HepG2 (cell line): ENCODE measurements at regions not wholly inside any gene's neighbourhood (a gene's known extent, or its start where the extent isn't known, plus 50 kb on each side); places are given as distances from the start of the nearest gene placed in this dataset.
A peak's percentile ranks its signal among the peaks of the same experiment; 100 is the strongest.
"Not testable (repeated sequence)": the region's sequence is repeated elsewhere in the genome, so short reads cannot be mapped to it uniquely, and the experiment has no call there.

Source experiments
- ATAC-seq: fragments of 200-7000 bp; cut with Tn5 transposase; 3 replicates; pipeline ENCODE4 v1.9.1; 2020; ENCODE audit warnings: mild to moderate bottlenecking, moderate library complexity
- BruUV-seq: library from RNA; stranded (reverse); fragments of 400-500 nt; replicated peaks from 2 replicates; lab custom pipeline; 2021; lab: Mats Ljungman, UMichigan
- CTCF ChIA-PET: fragments of 300-600 bp; formaldehyde crosslinking; extraction: SDS; loops from one replicate; lab custom pipeline; 2021; ENCODE audit warnings: low total read pairs, inconsistent platforms, low intra/inter-chr PET ratio; lab: Yijun Ruan, JAX
- POLR2A ChIA-PET: fragments of 350-600 bp; sonication (Branson Sonifier 250); formaldehyde crosslinking; loops from one replicate; lab custom pipeline; 2020; ENCODE audit warnings: antibody characterized with exemption, inconsistent platforms; lab: Yijun Ruan, JAX
- DNase-seq: peaks from one replicate; pipeline ENCODE4 v3.0.0-alpha.2; 2015; ENCODE audit warnings: low spot score
- FAIRE-seq: peaks from 3 replicates; lab custom pipeline; 2011; peaks lifted over from hg19 to GRCh38; lab: Jason Lieb, UNC
- H2AFZ ChIP-seq: one replicate; pipeline ENCODE4 v1.6.1; 2011; ENCODE audit warnings: low read length, inconsistent platforms
- H3K27ac ChIP-seq: fragments of 300-600 bp; 3 replicates; pipeline ENCODE4 v1.8.0; 2011; ENCODE audit warnings: mixed run types, mild to moderate bottlenecking, mixed read lengths, low read length, inconsistent platforms; ENCODE audit not compliant: insufficient read depth; ENCODE audit errors: extremely low read length
- H3K27me3 ChIP-seq, 2 experiments: fragments of 200-600 bp in 1 of 2; 2 replicates in 1 of 2; 3 replicates in 1 of 2; pipeline versions ENCODE4 v1.6.0 to v1.8.0; 2011; ENCODE audit warnings: low read length in 2 of 2, mild to moderate bottlenecking in 2 of 2, moderate library complexity in 2 of 2, inconsistent platforms in 1 of 2; ENCODE audit not compliant: insufficient read depth in 2 of 2, control insufficient read depth in 1 of 2
- H3K36me3 ChIP-seq, 2 experiments: fragments of 200-600 bp in 1 of 2; replicated peaks in 1 of 2; 2 replicates in 1 of 2; 3 replicates in 1 of 2; pipeline versions ENCODE4 v1.5.1 to v1.8.0; 2011; ENCODE audit warnings: low read length in 2 of 2, inconsistent platforms in 1 of 2; ENCODE audit not compliant: insufficient read depth in 2 of 2, control insufficient read depth in 1 of 2
- H3K4me1 ChIP-seq: 2 replicates; pipeline ENCODE4 v1.5.1; 2012; ENCODE audit warnings: low read length, inconsistent platforms; ENCODE audit not compliant: insufficient read depth
- H3K4me2 ChIP-seq: 2 replicates; pipeline ENCODE4 v1.6.0; 2011; ENCODE audit warnings: low read depth, low read length, inconsistent platforms
- H3K4me3 ChIP-seq, 3 experiments: fragments of 200-600 bp in 1 of 3; sonication (generic), shearing (Covaris generic) in 1 of 3; replicated peaks in 1 of 3; 2 replicates each; pipeline ENCODE4 v1.5.1; 2011 to 2016; ENCODE audit warnings: low read length in 3 of 3, inconsistent platforms in 2 of 3, low read depth in 2 of 3, mild to moderate bottlenecking in 2 of 3, control low read depth in 1 of 3, mixed read lengths in 1 of 3; ENCODE audit not compliant: insufficient read depth in 1 of 3
- H3K79me2 ChIP-seq: one replicate; pipeline ENCODE4 v1.6.1; 2011; ENCODE audit warnings: low read length, inconsistent platforms; ENCODE audit not compliant: insufficient read depth
- H3K9ac ChIP-seq: 2 replicates; pipeline ENCODE4 v1.6.0; 2011; ENCODE audit warnings: mild to moderate bottlenecking, low read depth, low read length, inconsistent platforms; ENCODE audit not compliant: insufficient read depth
- H3K9me3 ChIP-seq: 2 replicates; pipeline ENCODE4 v1.5.1; 2012; ENCODE audit warnings: mild to moderate bottlenecking, low read length
- H4K20me1 ChIP-seq: 2 replicates; pipeline ENCODE4 v1.6.0; 2011; ENCODE audit warnings: inconsistent platforms, mild to moderate bottlenecking, low read length, moderate library complexity; ENCODE audit not compliant: insufficient read depth
- WGBS: methylation state at CpG from one replicate; pipeline ENCODE4 v1.1.6; 2017; ENCODE audit warnings: low lambda C conversion rate; 5-methylcytosine and 5-hydroxymethylcytosine counted together
- in situ Hi-C: cut with HindIII; loops from 2 replicates; pipeline ENCODE4 v1.10.0; 2017; ENCODE audit warnings: low pct_unique_long_range_greater_than_20kb; ENCODE audit not compliant: extremely low pct_ligation_motif_present
- intact Hi-C: fragments of 100-400 bp; cut with micrococcal nuclease; formaldehyde crosslinking; loops from one replicate; pipeline ENCODE4 v1.10.0; 2022; ENCODE audit not compliant: unreplicated experiment
- TF ChIP-seq, protein P1 (sequence below): sonication (generic); formaldehyde crosslinking; IDR thresholded peaks from 2 replicates; pipeline ENCODE4 v1.4.0; 2020; ENCODE audit warnings: missing genetic modification reagents, borderline replicate concordance

GRCh38 chr4:15174168-15174567 lies 171.9 kb downstream of the CPEB2 start:
- intact Hi-C loops = not testable (repeated sequence)
- in situ Hi-C loops = loop anchor here (25.0 kb wide), 1 partner anchor 1537 kb away; the partner anchor contains the start of gene BOD1L1

GRCh38 chr4:15179842-15180241 lies 177.6 kb downstream of the CPEB2 start:
- H3K9me3 ChIP-seq, H3K27me3 ChIP-seq, POLR2A ChIA-PET, FAIRE-seq, H3K4me2 ChIP-seq, H3K4me3 ChIP-seq, H4K20me1 ChIP-seq, H3K9ac ChIP-seq, ATAC-seq, H2AFZ ChIP-seq, BruUV-seq, H3K27ac ChIP-seq, in situ Hi-C loops, intact Hi-C loops, H3K4me1 ChIP-seq, CTCF ChIA-PET, H3K79me2 ChIP-seq, DNase-seq, H3K36me3 ChIP-seq: not testable (repeated sequence)
- WGBS = 44% methylated on average over 2 of the region's 2 CpGs

More at GRCh38 chr4:15174168-15174567, 171.9 kb downstream of the CPEB2 start:
- 93% methylated on average over 5 of the region's 16 CpGs for WGBS
- H3K4me2 ChIP-seq, H2AFZ ChIP-seq, H3K27ac ChIP-seq, CTCF ChIA-PET, H3K36me3 ChIP-seq, H3K27me3 ChIP-seq, FAIRE-seq, BruUV-seq, H3K4me3 ChIP-seq, H3K9ac ChIP-seq, ATAC-seq, H3K79me2 ChIP-seq, POLR2A ChIA-PET, H4K20me1 ChIP-seq, DNase-seq, H3K4me1 ChIP-seq: not testable (repeated sequence)
- TF ChIP-seq, protein P1, sequence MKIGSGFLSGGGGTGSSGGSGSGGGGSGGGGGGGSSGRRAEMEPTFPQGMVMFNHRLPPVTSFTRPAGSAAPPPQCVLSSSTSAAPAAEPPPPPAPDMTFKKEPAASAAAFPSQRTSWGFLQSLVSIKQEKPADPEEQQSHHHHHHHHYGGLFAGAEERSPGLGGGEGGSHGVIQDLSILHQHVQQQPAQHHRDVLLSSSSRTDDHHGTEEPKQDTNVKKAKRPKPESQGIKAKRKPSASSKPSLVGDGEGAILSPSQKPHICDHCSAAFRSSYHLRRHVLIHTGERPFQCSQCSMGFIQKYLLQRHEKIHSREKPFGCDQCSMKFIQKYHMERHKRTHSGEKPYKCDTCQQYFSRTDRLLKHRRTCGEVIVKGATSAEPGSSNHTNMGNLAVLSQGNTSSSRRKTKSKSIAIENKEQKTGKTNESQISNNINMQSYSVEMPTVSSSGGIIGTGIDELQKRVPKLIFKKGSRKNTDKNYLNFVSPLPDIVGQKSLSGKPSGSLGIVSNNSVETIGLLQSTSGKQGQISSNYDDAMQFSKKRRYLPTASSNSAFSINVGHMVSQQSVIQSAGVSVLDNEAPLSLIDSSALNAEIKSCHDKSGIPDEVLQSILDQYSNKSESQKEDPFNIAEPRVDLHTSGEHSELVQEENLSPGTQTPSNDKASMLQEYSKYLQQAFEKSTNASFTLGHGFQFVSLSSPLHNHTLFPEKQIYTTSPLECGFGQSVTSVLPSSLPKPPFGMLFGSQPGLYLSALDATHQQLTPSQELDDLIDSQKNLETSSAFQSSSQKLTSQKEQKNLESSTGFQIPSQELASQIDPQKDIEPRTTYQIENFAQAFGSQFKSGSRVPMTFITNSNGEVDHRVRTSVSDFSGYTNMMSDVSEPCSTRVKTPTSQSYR (CRISPR knock-in tag) = 0 out of 2 replicates have a peak, but pooled peaks have one; percentile 14
- peaks cover 14% of the 10 kb centered on the region for H3K9me3 ChIP-seq
